HG02678 (cell line): ENCODE measurements at regions not wholly inside any gene's neighbourhood (a gene's known extent, or its start where the extent isn't known, plus 50 kb on each side); places are given as distances from the start of the nearest gene placed in this dataset.
"Not testable (repeated sequence)": the region's sequence is repeated elsewhere in the genome, so short reads cannot be mapped to it uniquely, and the experiment has no call there.

ENCODE experiments used
- ATAC-seq: cut with Tn5 transposase; IDR thresholded peaks from one replicate; pipeline ENCODE4 v1.9.1; 2021; ENCODE audit warnings: mild to moderate bottlenecking, moderate library complexity; ENCODE audit not compliant: unreplicated experiment

- no peak for ATAC-seq
Measured at GRCh38 chr14:101290611-101291010, 270.7 kb upstream of the DIO3 start.

DNA sequence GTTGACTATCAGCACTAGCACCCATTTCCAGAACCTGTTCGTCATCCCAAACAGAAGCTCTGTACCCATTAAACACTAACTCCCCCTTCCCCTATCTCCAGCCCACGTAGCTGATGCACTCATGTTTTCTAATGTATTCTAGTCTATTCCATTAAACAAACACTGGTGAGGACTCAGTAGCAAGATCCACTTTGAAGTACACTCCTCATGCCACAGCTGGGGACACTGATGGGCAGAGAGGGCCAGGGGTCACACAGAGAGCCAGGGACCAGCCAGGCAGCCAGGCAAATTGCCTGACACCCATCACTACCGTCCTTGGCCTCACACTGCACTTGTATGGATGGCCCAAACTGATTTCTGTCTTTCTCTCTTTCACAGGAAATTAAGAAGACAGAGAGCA is 269.9 kb upstream of the DIO3 start:
- no peak for ATAC-seq

DNA sequence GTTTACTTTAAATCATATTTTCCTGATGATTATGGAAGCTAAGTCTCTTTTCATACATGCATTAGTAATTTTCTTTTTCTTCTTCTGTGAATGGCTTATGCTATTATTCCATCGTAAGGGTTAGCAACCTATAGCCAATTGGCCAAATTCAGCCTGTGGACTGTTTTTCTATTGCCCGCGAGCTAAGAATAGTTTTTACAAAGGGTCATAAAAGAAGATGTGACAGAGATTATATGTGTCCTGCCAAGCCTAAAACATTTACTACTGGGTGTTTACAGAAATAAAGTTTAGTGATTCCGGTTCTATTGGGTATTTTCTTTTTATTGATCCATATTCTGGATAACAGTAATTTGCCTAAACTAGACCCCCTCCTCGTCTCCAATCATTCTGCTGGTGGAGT is 268.8 kb upstream of the DIO3 start:
- ATAC-seq = no peak

DNA sequence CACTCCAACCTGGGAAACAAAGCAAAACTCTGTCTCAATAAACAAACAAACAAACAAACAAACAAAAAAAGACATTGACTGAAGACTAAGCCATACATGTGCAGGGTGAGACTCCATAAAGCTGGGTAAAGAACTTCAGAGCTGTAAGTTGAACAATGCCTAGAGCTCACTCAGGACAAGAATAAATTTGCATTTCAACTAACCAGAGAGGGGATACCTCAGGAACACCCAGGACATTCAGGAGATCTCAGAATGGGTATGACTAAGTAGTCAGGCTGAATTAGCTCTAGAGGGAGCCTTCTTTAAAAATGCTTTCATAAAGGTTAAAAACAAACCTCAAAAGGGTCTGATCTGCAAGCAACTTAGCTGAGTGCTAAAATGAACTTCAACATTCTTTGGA is 267.7 kb upstream of the DIO3 start:
- ATAC-seq = no peak

DNA sequence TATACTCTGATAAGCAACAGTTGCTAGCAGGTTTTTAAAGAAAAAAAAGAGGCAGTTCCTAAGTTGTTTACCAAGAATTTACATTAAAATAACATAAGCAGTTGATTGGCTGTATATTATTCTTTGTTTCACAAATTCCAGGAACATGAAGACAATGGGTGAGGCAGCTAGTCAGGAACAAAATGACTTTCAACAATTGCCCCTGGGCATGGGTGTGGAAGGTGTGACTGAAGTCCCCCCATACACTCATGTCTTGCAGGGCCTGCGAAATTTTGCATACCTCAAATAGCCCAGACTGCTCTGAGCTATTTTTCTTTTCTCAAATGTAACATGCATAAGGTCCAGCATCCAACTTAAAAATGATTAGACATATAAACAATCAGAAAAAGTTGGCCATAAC is 267.2 kb upstream of the DIO3 start:
- no peak for ATAC-seq

DNA sequence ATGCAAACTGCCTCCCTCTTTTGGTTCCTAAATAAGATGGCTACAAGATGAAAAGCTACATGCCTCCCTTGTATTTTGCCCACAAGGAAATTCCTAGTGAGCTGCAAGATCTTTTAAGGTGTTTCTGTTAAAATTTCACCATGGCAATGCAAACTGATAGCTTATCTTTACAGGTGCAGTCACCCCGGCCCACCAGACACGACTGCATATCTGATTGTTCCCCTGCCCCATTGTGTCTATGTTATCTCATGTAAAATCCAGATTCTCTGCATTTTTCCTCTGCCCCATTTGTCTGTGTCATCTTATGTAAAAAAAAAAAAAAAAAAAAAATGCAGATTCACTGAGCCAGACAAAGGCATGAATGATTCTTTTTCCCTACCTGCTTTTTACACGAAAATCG is 261.5 kb upstream of the DIO3 start:
- not testable (repeated sequence) for ATAC-seq

DNA sequence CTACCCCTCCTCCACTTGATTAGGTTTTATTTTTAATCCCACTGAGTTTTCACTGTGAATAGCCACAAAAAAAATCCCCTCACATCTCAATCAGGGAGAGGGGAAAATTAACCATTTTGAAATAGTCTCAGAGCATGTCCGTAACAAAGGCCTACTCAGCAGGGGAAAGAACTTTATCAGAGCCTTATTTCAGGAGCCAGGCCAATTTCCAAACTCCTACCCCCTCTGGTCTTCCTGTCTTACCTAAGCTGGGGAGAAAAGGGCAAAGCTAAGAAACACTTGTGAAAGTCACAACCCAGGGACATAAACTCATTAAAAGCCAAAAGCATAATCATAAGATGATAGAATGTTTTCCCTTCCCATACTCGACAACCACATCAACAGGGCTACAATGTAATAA is 260.3 kb upstream of the DIO3 start:
- no peak for ATAC-seq

GRCh38 chr14:101307162-101307561 is 254.1 kb upstream of the DIO3 start:
- ATAC-seq = not testable (repeated sequence)

DNA sequence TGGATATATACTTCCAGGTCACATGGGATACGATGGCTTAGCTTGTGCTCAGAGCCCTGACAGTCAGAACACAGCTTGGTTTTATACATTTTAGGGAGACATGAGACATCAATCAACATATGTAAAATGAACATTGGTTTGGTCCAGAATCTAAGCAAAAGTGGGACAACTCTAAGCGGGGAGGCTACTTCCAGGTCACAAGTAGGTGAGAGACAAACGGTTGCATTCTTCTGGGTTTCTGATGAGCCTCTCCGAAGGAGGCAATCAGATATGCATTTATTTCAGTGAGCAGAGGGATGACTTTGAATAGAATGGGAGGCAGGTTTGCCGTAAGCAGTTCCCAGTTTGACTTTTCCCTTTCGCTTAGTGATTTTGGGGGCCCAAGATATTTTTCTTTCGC is 250.1 kb upstream of the DIO3 start:
- not testable (repeated sequence) for ATAC-seq

DNA sequence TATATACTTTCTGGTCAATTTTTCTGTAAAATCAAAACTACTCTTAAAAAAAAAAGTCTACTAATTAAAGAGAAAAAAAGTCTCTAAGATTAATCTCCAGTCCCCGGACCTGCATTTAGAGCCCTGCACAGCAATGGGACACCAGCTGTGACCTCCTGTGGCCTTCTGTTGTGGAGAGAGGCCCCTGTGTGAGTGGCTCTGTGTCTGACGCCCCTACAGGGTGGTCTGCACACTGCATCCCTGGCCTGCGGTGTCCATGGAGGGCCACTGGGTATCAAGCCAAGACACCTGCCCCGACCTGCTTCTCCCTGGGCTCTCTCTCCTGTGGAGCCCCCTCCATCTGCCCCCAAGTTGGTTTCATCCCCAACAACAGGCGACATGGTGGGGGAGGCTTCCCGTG is 248.0 kb upstream of the DIO3 start:
- no peak for ATAC-seq

GRCh38 chr14:101315802-101316296 is 245.4 kb upstream of the DIO3 start:
- no peak for ATAC-seq

- no peak for ATAC-seq
Measured at GRCh38 chr14:101318271-101318670, 243.0 kb upstream of the DIO3 start.

DNA sequence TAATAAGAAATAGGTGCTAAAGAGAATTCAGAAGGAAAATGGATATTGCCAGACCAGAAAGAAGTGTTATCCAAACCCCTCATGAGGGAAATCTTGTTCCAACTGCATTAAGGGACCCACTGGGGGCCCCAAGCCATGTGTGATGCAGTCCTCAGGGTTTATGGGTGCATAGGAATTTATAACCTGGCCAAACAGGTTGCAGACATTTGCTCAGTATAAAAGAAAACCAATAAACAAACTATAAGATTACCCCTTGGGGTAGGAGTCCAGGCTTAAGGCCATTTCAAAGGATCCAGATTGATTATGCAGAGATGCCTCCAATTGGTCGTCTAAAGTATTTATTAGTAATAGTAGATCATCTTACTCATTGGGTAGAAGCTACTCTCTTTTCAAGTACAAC is 240.9 kb upstream of the DIO3 start:
- no peak for ATAC-seq

GRCh38 chr14:101322223-101322622 is 239.1 kb upstream of the DIO3 start:
- ATAC-seq = no peak

- ATAC-seq = no peak
Measured at GRCh38 chr14:101323111-101323510, 238.2 kb upstream of the DIO3 start.

- ATAC-seq = not testable (repeated sequence)
Measured at GRCh38 chr14:101323614-101324235, 237.6 kb upstream of the DIO3 start.

- ATAC-seq = no peak
Measured at GRCh38 chr14:101325319-101325718, 236.0 kb upstream of the DIO3 start.

DNA sequence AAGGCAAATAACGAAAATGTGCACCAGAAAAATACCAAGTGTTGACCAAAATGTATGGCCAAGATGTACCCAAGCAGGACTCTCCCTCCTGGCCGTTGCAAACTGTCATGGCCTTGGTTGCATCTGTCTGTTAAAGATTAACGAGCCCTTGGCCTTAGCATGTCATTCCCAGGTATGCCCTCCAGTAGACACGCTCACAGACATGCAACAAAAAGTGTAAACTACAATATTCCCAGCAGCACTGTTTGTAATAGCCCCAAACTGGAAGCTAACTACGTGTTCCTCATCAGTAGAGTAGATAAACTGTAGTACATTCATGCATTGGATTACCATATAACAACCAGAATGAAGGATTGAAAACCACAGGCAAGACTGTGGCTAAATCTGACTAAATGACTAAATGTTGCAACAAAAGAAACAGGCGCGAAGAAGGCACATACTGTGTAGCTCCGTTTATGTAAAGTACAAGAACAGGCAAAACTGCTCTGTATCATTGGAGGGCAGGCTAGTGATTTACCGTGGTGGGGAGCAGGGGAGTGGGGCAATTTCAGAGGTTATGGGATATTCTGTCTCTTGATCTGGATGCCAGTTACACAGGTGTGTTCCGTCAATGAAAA is 232.8 kb upstream of the DIO3 start:
- no peak for ATAC-seq

GRCh38 chr14:101330416-101331140 is 230.7 kb upstream of the DIO3 start:
- ATAC-seq = no peak

GRCh38 chr14:101331141-101331525 is 230.2 kb upstream of the DIO3 start:
- no peak for ATAC-seq

- no peak for ATAC-seq
Measured at GRCh38 chr14:101331661-101332169, 229.6 kb upstream of the DIO3 start.

GRCh38 chr14:101332281-101332680 is 229.0 kb upstream of the DIO3 start:
- ATAC-seq = no peak
